ENCODE measurements at regions not wholly inside any gene's neighbourhood (a gene's known extent, or its start where the extent isn't known, plus 50 kb on each side); places are given as distances from the start of the nearest gene placed in this dataset.

GRCh38 chr13:87889254-87889653 lies 218.1 kb downstream of the SLITRK5 start (continued):
- TF ChIP-seq ZNF462 (CRISPR knock-in tag; IDR thresholded peaks at IDR 0.05) (no peak), CREB1 (CRISPR knock-in tag; IDR thresholded peaks at IDR 0.05; ENCODE audit: low read depth) (no peak), POLR2AphosphoS5 (IDR thresholded peaks at IDR 0.05; ENCODE audit: low read depth) (no peak), EZH2 (IDR thresholded peaks at IDR 0.05; ENCODE audit: low read depth, unreplicated experiment) (no peak), EZH2phosphoT487 (IDR thresholded peaks at IDR 0.05; ENCODE audit: unreplicated experiment) (no peak), CTCF (conservative IDR thresholded peaks at IDR 0.05; ENCODE audit: low read depth in 2 of 2) (no peak)

GRCh38 chr13:87893186-87893585 lies 222.0 kb downstream of the SLITRK5 start:
- Histone ChIP-seq H3K79me2 (replicated peaks; ENCODE audit: insufficient read depth) (no peaks in the 10 kb centered on the region), H3K9me2 (ENCODE audit: insufficient read depth) (0 out of 2 replicates have a peak, but pooled peaks cover 13% of the 10 kb centered on the region), H3K4me1 (ENCODE audit: insufficient read depth) (peaks cover 7% of the 10 kb centered on the region), H2AFZ (no peak overlapping the region), H3K4me3 (no peak overlapping the region), H3F3A (replicated peaks; ENCODE audit: low read depth) (no peaks in the 10 kb centered on the region), H3K27ac (ENCODE audit: low read depth) (no peak overlapping the region), H3K36me3 (ENCODE audit: insufficient read depth) (no peaks in the 10 kb centered on the region), H3K4me2 (no peak overlapping the region), H4K20me1 (replicated peaks; ENCODE audit: insufficient read depth) (no peaks in the 10 kb centered on the region), H3K27me3 (ENCODE audit: insufficient read depth) (no peaks in the 10 kb centered on the region)
- H3K27ac Mint-ChIP-seq = no peak overlapping the region
- ATAC-seq = no peak
- no peaks in the 10 kb centered on the region for H3K36me3 Mint-ChIP-seq (ENCODE audit: low read depth)
- no peaks in the 10 kb centered on the region; the same call in 2 of the 3 replicates for H3K9me3 Mint-ChIP-seq
- H3K27me3 Mint-ChIP-seq (ENCODE audit: insufficient read depth, low read depth, poor library complexity) = no peaks in the 10 kb centered on the region
- peaks cover 3% of the 10 kb centered on the region; the same call in 2 of the 3 replicates for H3K4me1 Mint-ChIP-seq
- TF ChIP-seq CREB1 (CRISPR knock-in tag; IDR thresholded peaks at IDR 0.05; ENCODE audit: low read depth) = no peak
- no peak overlapping the region for H3K4me3 Mint-ChIP-seq
- DNase-seq (ENCODE audit: low spot score) = no peak

All from GM23338 (cell line).